ENCODE measurements at regions not wholly inside any gene's neighbourhood (a gene's known extent, or its start where the extent isn't known, plus 50 kb on each side); places are given as distances from the start of the nearest gene placed in this dataset.

DNA sequence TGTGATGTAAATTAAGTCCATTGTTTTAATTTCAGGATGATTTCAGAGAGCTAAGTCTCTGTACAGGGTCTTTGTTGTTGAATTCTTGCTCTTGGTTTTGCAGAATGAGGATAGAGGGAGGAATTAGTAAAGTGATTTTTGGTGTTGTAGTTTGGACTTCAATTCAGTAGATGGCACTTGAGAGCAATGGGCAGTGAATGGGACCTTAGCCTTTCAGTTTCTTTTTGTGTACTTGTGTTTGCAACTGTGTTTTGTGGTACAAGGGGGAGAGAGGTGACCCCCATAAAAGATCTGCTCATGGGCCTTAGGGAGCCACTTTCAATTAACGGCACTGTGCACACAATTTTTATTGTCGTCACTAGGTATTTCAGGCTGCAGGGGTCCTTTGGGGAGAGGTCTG is 340.0 kb downstream of the DCAF12L2 start:
- TF ChIP-seq CTCF (IDR thresholded peaks at IDR 0.05; ENCODE audit: control insufficient read depth, extremely low read depth, insufficient read depth): peak; percentile 59
- no peak overlapping the region for H3K4me3 ChIP-seq (ENCODE audit: low read depth, low read length)
- no peak for DNase-seq (ENCODE audit: low read depth)

- TF ChIP-seq CTCF (IDR thresholded peaks at IDR 0.05; ENCODE audit: control insufficient read depth, extremely low read depth, insufficient read depth): no peak
- DNase-seq (ENCODE audit: low read depth): no peak
Observed at GRCh38 chrX:125826774-125827451, 339.2 kb downstream of the DCAF12L2 start.

GRCh38 chrX:125846271-125846670 is 319.8 kb downstream of the DCAF12L2 start:
- no peak for DNase-seq (ENCODE audit: low read depth)
- no peak for TF ChIP-seq CTCF (IDR thresholded peaks at IDR 0.05; ENCODE audit: control insufficient read depth, extremely low read depth, insufficient read depth)
- H3K4me3 ChIP-seq (ENCODE audit: low read depth, low read length): no peak overlapping the region

More at GRCh38 chrX:125826774-125827451, 339.2 kb downstream of the DCAF12L2 start:
- H3K4me3 ChIP-seq (ENCODE audit: low read depth, low read length): no peak overlapping the region

- DNase-seq (ENCODE audit: low read depth): no peak
- no peak overlapping the region for H3K4me3 ChIP-seq (ENCODE audit: low read depth, low read length)
- no peak for TF ChIP-seq CTCF (IDR thresholded peaks at IDR 0.05; ENCODE audit: control insufficient read depth, extremely low read depth, insufficient read depth)
Observed at GRCh38 chrX:125850693-125851092, 315.4 kb downstream of the DCAF12L2 start.

GRCh38 chrX:125883169-125883568 is 282.9 kb downstream of the DCAF12L2 start:
- H3K4me3 ChIP-seq (ENCODE audit: low read depth, low read length): no peak overlapping the region
- DNase-seq (ENCODE audit: low read depth): no peak
- no peak for TF ChIP-seq CTCF (IDR thresholded peaks at IDR 0.05; ENCODE audit: control insufficient read depth, extremely low read depth, insufficient read depth)

- no peak for DNase-seq (ENCODE audit: low read depth)
- no peak for TF ChIP-seq CTCF (IDR thresholded peaks at IDR 0.05; ENCODE audit: control insufficient read depth, extremely low read depth, insufficient read depth)
- H3K4me3 ChIP-seq (ENCODE audit: low read depth, low read length): no peak overlapping the region
Observed at GRCh38 chrX:125894947-125895346, 271.1 kb downstream of the DCAF12L2 start.

- no peak for DNase-seq (ENCODE audit: low read depth)
- H3K4me3 ChIP-seq (ENCODE audit: low read depth, low read length): no peak overlapping the region
- no peak for TF ChIP-seq CTCF (IDR thresholded peaks at IDR 0.05; ENCODE audit: control insufficient read depth, extremely low read depth, insufficient read depth)
Observed at GRCh38 chrX:125895518-125895917, 270.6 kb downstream of the DCAF12L2 start.

All from LNCaP clone FGC (cell line).